HG03469 (cell line): ENCODE measurements at regions not wholly inside any gene's neighbourhood (a gene's known extent, or its start where the extent isn't known, plus 50 kb on each side); places are given as distances from the start of the nearest gene placed in this dataset.

ENCODE experiments used
- ATAC-seq: cut with Tn5 transposase; IDR thresholded peaks from one replicate; pipeline ENCODE4 v1.9.1; 2021; ENCODE audit warnings: mild to moderate bottlenecking, moderate library complexity, moderate number of reproducible peaks; ENCODE audit not compliant: unreplicated experiment

GRCh38 chr2:122739732-122740593, 984.5 kb downstream of the TSN start:
- no peak for ATAC-seq

- ATAC-seq, result no peak
Observed at GRCh38 chr2:122740594-122740948, 985.1 kb downstream of the TSN start.

- no peak for ATAC-seq
Observed at GRCh38 chr2:122741403-122741802, 986.0 kb downstream of the TSN start.

GRCh38 chr2:122743021-122743675, 987.7 kb downstream of the TSN start:
- no peak for ATAC-seq

GRCh38 chr2:122745603-122746002, 990.2 kb downstream of the TSN start:
- no peak for ATAC-seq

- ATAC-seq, result no peak
Observed at GRCh38 chr2:122747670-122748069, 992.2 kb downstream of the TSN start.

- no peak for ATAC-seq
Observed at GRCh38 chr2:122748552-122749011, 993.1 kb downstream of the TSN start.

- ATAC-seq, result no peak
Observed at GRCh38 chr2:122749405-122749804, 994.0 kb downstream of the TSN start.

GRCh38 chr2:122750095-122750494, 994.6 kb downstream of the TSN start:
- ATAC-seq, result no peak

- no peak for ATAC-seq
Observed at GRCh38 chr2:122750808-122751207, 995.4 kb downstream of the TSN start.

GRCh38 chr2:122753336-122753735, 997.9 kb downstream of the TSN start:
- no peak for ATAC-seq

GRCh38 chr2:122754561-122754960, 999.1 kb downstream of the TSN start:
- no peak for ATAC-seq

- ATAC-seq, result no peak
Observed at GRCh38 chr2:122755281-122755780, 999.9 kb downstream of the TSN start.

- no peak for ATAC-seq
Observed at GRCh38 chr2:122758967-122759366, 1003.5 kb downstream of the TSN start.

GRCh38 chr2:122764014-122764413, 1008.6 kb downstream of the TSN start:
- no peak for ATAC-seq

GRCh38 chr2:122780251-122780650, 1024.8 kb downstream of the TSN start:
- ATAC-seq, result no peak

- ATAC-seq, result no peak
Observed at GRCh38 chr2:122794100-122794499, 1038.6 kb downstream of the TSN start.

- no peak for ATAC-seq
Observed at GRCh38 chr2:122795763-122796162, 1040.3 kb downstream of the TSN start.

- ATAC-seq, result no peak
Observed at GRCh38 chr2:122799391-122799790, 1043.9 kb downstream of the TSN start.

- no peak for ATAC-seq
Observed at GRCh38 chr2:122800781-122801180, 1045.3 kb downstream of the TSN start.

GRCh38 chr2:122804494-122804893, 1049.0 kb downstream of the TSN start:
- ATAC-seq, result no peak

GRCh38 chr2:122805346-122805745, 1049.9 kb downstream of the TSN start:
- ATAC-seq, result no peak
